IMR-90 (cell line): ENCODE measurements at regions not wholly inside any gene's neighbourhood (a gene's known extent, or its start where the extent isn't known, plus 50 kb on each side); places are given as distances from the start of the nearest gene placed in this dataset.

ENCODE experiments used
- ATAC-seq: fragments of 200-7000 bp; cut with Tn5 transposase; 2 replicates; pipeline ENCODE4 v1.9.1; 2020; ENCODE audit warnings: low read depth, mild to moderate bottlenecking, moderate library complexity
- BruUV-seq: library from RNA; stranded (reverse); fragments of 400-500 nt; replicated peaks from 2 replicates; lab custom pipeline; 2021; lab: Mats Ljungman, UMichigan
- CTCF ChIA-PET: fragments of 300-600 bp; formaldehyde crosslinking; extraction: SDS; loops from one replicate; lab custom pipeline; 2021; ENCODE audit warnings: antibody characterized with exemption; lab: Yijun Ruan, JAX
- POLR2A ChIA-PET: fragments of 300-600 bp; sonication (Branson Sonifier 250); formaldehyde crosslinking; loops from one replicate; lab custom pipeline; 2022; ENCODE audit warnings: antibody characterized with exemption; ENCODE audit not compliant: unreplicated experiment; lab: Charles Lee
- DNase-seq: peaks from one replicate; pipeline ENCODE4 v3.0.0; 2013
- H2AFZ ChIP-seq: replicated peaks from 2 replicates; pipeline ENCODE3; 2013; ENCODE audit warnings: low read length, mild to moderate bottlenecking; ENCODE audit not compliant: poor library complexity
- H2AK5ac ChIP-seq: 2 replicates; pipeline ENCODE4 v1.6.1; 2013; ENCODE audit warnings: low read depth, low read length, inconsistent platforms
- H2AK9ac ChIP-seq: replicated peaks from 2 replicates; pipeline ENCODE3; 2013; ENCODE audit warnings: mild to moderate bottlenecking, low read depth, low read length, moderate library complexity; ENCODE audit not compliant: poor library complexity
- H2BK120ac ChIP-seq: 2 replicates; pipeline ENCODE4 v1.6.1; 2013; ENCODE audit warnings: low read depth, low read length, inconsistent platforms
- H2BK15ac ChIP-seq: 3 replicates; pipeline ENCODE4 v1.6.1; 2013; ENCODE audit warnings: low read depth, low read length, inconsistent platforms
- H2BK20ac ChIP-seq: 2 replicates; pipeline ENCODE4 v1.6.1; 2013; ENCODE audit warnings: low read depth, mild to moderate bottlenecking, inconsistent platforms, low read length, moderate library complexity
- H2BK5ac ChIP-seq: 2 replicates; pipeline ENCODE4 v1.6.1; 2013; ENCODE audit warnings: mild to moderate bottlenecking, low read depth, low read length, inconsistent platforms; ENCODE audit not compliant: poor library complexity, severe bottlenecking
- H3K14ac ChIP-seq: replicated peaks from 2 replicates; pipeline ENCODE4 v1.6.1; 2013; ENCODE audit warnings: low read depth, low read length, inconsistent platforms
- H3K18ac ChIP-seq: 2 replicates; pipeline ENCODE4 v1.6.1; 2013; ENCODE audit warnings: low read depth, low read length, control low read depth
- H3K23ac ChIP-seq: 2 replicates; pipeline ENCODE4 v1.6.1; 2013; ENCODE audit warnings: low read depth, low read length, inconsistent platforms
- H3K27ac ChIP-seq: 2 replicates; pipeline ENCODE4 v1.5.1; 2013; ENCODE audit warnings: mild to moderate bottlenecking, control low read depth, low read length; ENCODE audit not compliant: insufficient read depth
- H3K27me3 ChIP-seq: 2 replicates; pipeline ENCODE4 v1.6.1; 2013; ENCODE audit warnings: low read length; ENCODE audit not compliant: control insufficient read depth, insufficient read depth
- H3K36me3 ChIP-seq: 2 replicates; pipeline ENCODE4 v1.6.1; 2013; ENCODE audit warnings: low read length, mixed read lengths; ENCODE audit not compliant: control insufficient read depth, insufficient read depth
- H3K4ac ChIP-seq: 2 replicates; pipeline ENCODE4 v1.6.1; 2013; ENCODE audit warnings: low read depth, low read length, inconsistent platforms
- H3K4me1 ChIP-seq: 2 replicates; pipeline ENCODE4 v1.6.1; 2013; ENCODE audit warnings: low read length, mixed read lengths; ENCODE audit not compliant: control insufficient read depth, insufficient read depth
- H3K4me2 ChIP-seq: 2 replicates; pipeline ENCODE4 v1.6.1; 2013; ENCODE audit warnings: low read depth, mild to moderate bottlenecking, control low read depth, low read length, moderate library complexity
- H3K4me3 ChIP-seq: 2 replicates; pipeline ENCODE4 v1.5.1; 2013; ENCODE audit warnings: low read depth, mild to moderate bottlenecking, control low read depth, low read length, moderate library complexity; ENCODE audit not compliant: insufficient read depth
- H3K56ac ChIP-seq: 2 replicates; pipeline ENCODE4 v1.6.1; 2013; ENCODE audit warnings: low read length, inconsistent platforms; ENCODE audit not compliant: insufficient read depth; ENCODE audit errors: extremely low read depth
- H3K79me1 ChIP-seq, 2 experiments: 2 replicates each; pipeline ENCODE4 v1.6.1; 2013; ENCODE audit warnings: low read length in 2 of 2, inconsistent platforms in 1 of 2, low read depth in 1 of 2
- H3K9ac ChIP-seq: 2 replicates; pipeline ENCODE4 v1.6.1; 2013; ENCODE audit warnings: low read depth, low read length, control low read depth
- H3K9me1 ChIP-seq: 2 replicates; pipeline ENCODE4 v1.6.1; 2013; ENCODE audit warnings: low read length, inconsistent platforms; ENCODE audit not compliant: insufficient read depth
- H3K9me3 ChIP-seq: 2 replicates; pipeline ENCODE4 v1.6.1; 2013; ENCODE audit warnings: low read length; ENCODE audit not compliant: control insufficient read depth, insufficient read depth
- H4K20me1 ChIP-seq: 2 replicates; pipeline ENCODE4 v1.6.1; 2013; ENCODE audit warnings: low read length, inconsistent platforms; ENCODE audit not compliant: insufficient read depth
- H4K5ac ChIP-seq: 2 replicates; pipeline ENCODE4 v1.6.1; 2013; ENCODE audit warnings: mild to moderate bottlenecking, low read depth, low read length, control low read depth
- H4K8ac ChIP-seq, 2 experiments: 2 replicates each; pipeline ENCODE4 v1.6.1; 2013; ENCODE audit warnings: low read depth in 2 of 2, low read length in 2 of 2, control low read depth in 1 of 2, inconsistent platforms in 1 of 2
- H4K91ac ChIP-seq: 2 replicates; pipeline ENCODE4 v1.6.1; 2013; ENCODE audit warnings: low read depth, low read length, inconsistent platforms; ENCODE audit not compliant: insufficient read depth
- BHLHE40 ChIP-seq: fragments of 150-350 bp; IDR thresholded peaks from 2 replicates; pipeline ENCODE4 v1.6.1; 2016; ENCODE audit warnings: mild to moderate bottlenecking, low read depth, low read length
- CTCF ChIP-seq: conservative IDR thresholded peaks from 2 replicates; pipeline ENCODE4 v1.5.1; 2012; ENCODE audit warnings: mild to moderate bottlenecking, low read depth, low read length, improper control_type of control experiment
- FOS ChIP-seq: fragments of 150-350 bp; IDR thresholded peaks from 2 replicates; pipeline ENCODE4 v1.6.1; 2016; ENCODE audit warnings: low read depth, low read length
- MXI1 ChIP-seq: IDR thresholded peaks from 2 replicates; pipeline ENCODE4 v1.6.1; 2012; ENCODE audit warnings: low read depth, mild to moderate bottlenecking, low read length, moderate library complexity, borderline replicate concordance
- NFE2L2 ChIP-seq: fragments of 150-350 bp; IDR thresholded peaks from 2 replicates; pipeline ENCODE4 v1.6.1; 2016; ENCODE audit warnings: low read depth, mild to moderate bottlenecking, low read length
- POLR2A ChIP-seq: IDR thresholded peaks from 2 replicates; pipeline ENCODE4 v1.6.1; 2012; ENCODE audit warnings: mild to moderate bottlenecking, low read depth, low read length
- RAD21 ChIP-seq: IDR thresholded peaks from 2 replicates; pipeline ENCODE4 v1.6.1; 2012; ENCODE audit warnings: low read length, improper control_type of control experiment
- WGBS, 2 experiments: methylation state at CpG; one replicate each; pipeline versions ENCODE4 v1.1.5 to v1.1.7; 2013; ENCODE audit warnings: missing lambda C conversion rate in 2 of 2; ENCODE audit not compliant: insufficient read length in 1 of 2; ENCODE audit errors: extremely low coverage in 2 of 2; 5-methylcytosine and 5-hydroxymethylcytosine counted together
- dilution Hi-C: fragments of 300-500 bp; cut with HindIII; formaldehyde crosslinking; loops from one replicate; pipeline ENCODE4 v1.14.3; 2018; ENCODE audit warnings: low sequenced_read_pairs; ENCODE audit not compliant: unreplicated experiment
- in situ Hi-C: fragments of 300-500 bp; cut with MboI; formaldehyde crosslinking; loops from 3 replicates; pipeline ENCODE4 v1.14.3; 2019; ENCODE audit warnings: low sequenced_read_pairs, inconsistent platforms, mixed read lengths
- intact Hi-C: fragments of 100-400 bp; cut with micrococcal nuclease; formaldehyde crosslinking; loops from 2 replicates; pipeline ENCODE4 v1.10.0; 2022
- TF ChIP-seq, protein P1 (sequence below): fragments of 150-350 bp; IDR thresholded peaks from 2 replicates; pipeline ENCODE4 v1.6.1; 2017; ENCODE audit warnings: mild to moderate bottlenecking, antibody characterized with exemption, low read length, low read depth
- TF ChIP-seq, protein P2 (sequence below): fragments of 150-350 bp; IDR thresholded peaks from 2 replicates; pipeline ENCODE4 v1.6.1; 2016; ENCODE audit warnings: low read depth, mild to moderate bottlenecking, low read length, moderate library complexity, borderline replicate concordance

GRCh38 chr12:34391771-34392581 is 369.7 kb downstream of the ALG10 start:
- H3K27ac ChIP-seq: no peak overlapping the region

More at GRCh38 chr12:34391771-34392581, 369.7 kb downstream of the ALG10 start:
- Histone ChIP-seq H3K36me3 (no peaks in the 10 kb centered on the region), H3K9ac (no peak overlapping the region), H2AK5ac (no peak overlapping the region), H2BK5ac (no peak overlapping the region), H4K8ac (no peak overlapping the region), H3K14ac (no peak overlapping the region), H3K4me3 (no peak overlapping the region), H2BK20ac (no peak overlapping the region), H2AFZ (no peak overlapping the region), H3K4me1 (no peaks in the 10 kb centered on the region), H2BK15ac (no peak overlapping the region), H2AK9ac (no peak overlapping the region), H3K18ac (no peak overlapping the region), H3K4ac (no peak overlapping the region), H3K9me3 (peaks cover 54% of the 10 kb centered on the region), H2BK120ac (no peak overlapping the region), H4K20me1 (no peaks in the 10 kb centered on the region), H3K9me1 (no peaks in the 10 kb centered on the region), H3K56ac (no peak overlapping the region), H3K79me1 (no peaks in the 10 kb centered on the region), H4K91ac (no peak overlapping the region), H3K23ac (no peak overlapping the region), H3K27me3 (no peaks in the 10 kb centered on the region), H3K4me2 (no peak overlapping the region), H4K5ac (no peak overlapping the region)
- ATAC-seq (no peak), DNase-seq (no peak)
- TF ChIP-seq, protein P1, sequence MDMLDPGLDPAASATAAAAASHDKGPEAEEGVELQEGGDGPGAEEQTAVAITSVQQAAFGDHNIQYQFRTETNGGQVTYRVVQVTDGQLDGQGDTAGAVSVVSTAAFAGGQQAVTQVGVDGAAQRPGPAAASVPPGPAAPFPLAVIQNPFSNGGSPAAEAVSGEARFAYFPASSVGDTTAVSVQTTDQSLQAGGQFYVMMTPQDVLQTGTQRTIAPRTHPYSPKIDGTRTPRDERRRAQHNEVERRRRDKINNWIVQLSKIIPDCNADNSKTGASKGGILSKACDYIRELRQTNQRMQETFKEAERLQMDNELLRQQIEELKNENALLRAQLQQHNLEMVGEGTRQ: no peak
- TF ChIP-seq RAD21 (no peak), POLR2A (no peak), FOS (no peak), MXI1 (no peak), BHLHE40 (no peak), CTCF (no peak), NFE2L2 (no peak)
- TF ChIP-seq, protein P2, sequence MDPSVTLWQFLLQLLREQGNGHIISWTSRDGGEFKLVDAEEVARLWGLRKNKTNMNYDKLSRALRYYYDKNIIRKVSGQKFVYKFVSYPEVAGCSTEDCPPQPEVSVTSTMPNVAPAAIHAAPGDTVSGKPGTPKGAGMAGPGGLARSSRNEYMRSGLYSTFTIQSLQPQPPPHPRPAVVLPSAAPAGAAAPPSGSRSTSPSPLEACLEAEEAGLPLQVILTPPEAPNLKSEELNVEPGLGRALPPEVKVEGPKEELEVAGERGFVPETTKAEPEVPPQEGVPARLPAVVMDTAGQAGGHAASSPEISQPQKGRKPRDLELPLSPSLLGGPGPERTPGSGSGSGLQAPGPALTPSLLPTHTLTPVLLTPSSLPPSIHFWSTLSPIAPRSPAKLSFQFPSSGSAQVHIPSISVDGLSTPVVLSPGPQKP: no peak
- WGBS, 2 experiments: 30% methylated on average over 10 of the region's 37 CpGs; no CpG with 5 or more reads in 1 of the 2 experiments
- POLR2A ChIA-PET: no interaction called here
- dilution Hi-C loops (no loop called here), in situ Hi-C loops (no loop called here), intact Hi-C loops (no loop called here)
- no TSS peak for BruUV-seq
- CTCF ChIA-PET: no interaction called here
